B cell (primary cell): ENCODE measurements at regions not wholly inside any gene's neighbourhood (a gene's known extent, or its start where the extent isn't known, plus 50 kb on each side); places are given as distances from the start of the nearest gene placed in this dataset.

Experiments used
- ATAC-seq: fragments of 200-7000 bp; cut with Tn5 transposase; one replicate; pipeline ENCODE4 v1.10.0; 2021; ENCODE audit warnings: low read depth, mild to moderate bottlenecking, moderate number of reproducible peaks, moderate library complexity
- CTCF ChIA-PET: fragments of 350-600 bp; sonication (Branson Sonifier 250); formaldehyde crosslinking; loops from one replicate; lab custom pipeline; 2021; ENCODE audit warnings: antibody characterized with exemption, inconsistent platforms; lab: Charles Lee
- POLR2A ChIA-PET: fragments of 350-600 bp; sonication (Branson Sonifier 250); formaldehyde crosslinking; loops from one replicate; lab custom pipeline; 2021; ENCODE audit warnings: antibody characterized with exemption; lab: Charles Lee
- DNase-seq: peaks from one replicate; pipeline ENCODE4 v3.0.0; 2013
- H2AFZ ChIP-seq: 2 replicates; pipeline ENCODE4 v1.6.1; 2012; ENCODE audit warnings: mild to moderate bottlenecking, low read depth, low read length; ENCODE audit not compliant: insufficient read depth, poor library complexity, severe bottlenecking
- H3K27ac ChIP-seq, 2 donors: 1 replicate in 1 of 2; 2 replicates in 1 of 2; pipeline ENCODE4 v1.5.1; 2012 to 2013; ENCODE audit warnings: low read length in 2 of 2, mild to moderate bottlenecking in 2 of 2, moderate library complexity in 1 of 2
- H3K27me3 ChIP-seq, 4 experiments: fragments of 200-600 bp in 1 of 4; sonication (generic) in 1 of 4; replicated peaks in 1 of 4; 1 replicate in 2 of 4; 2 replicates in 2 of 4; pipeline versions ENCODE4 v1.6.1 to v1.7.0; 2013 to 2016; ENCODE audit warnings: low read length in 3 of 4, mild to moderate bottlenecking in 2 of 4, mixed read lengths in 1 of 4, moderate library complexity in 1 of 4; ENCODE audit not compliant: insufficient read depth in 4 of 4, control insufficient read depth in 3 of 4; ENCODE audit errors: control extremely low read depth in 1 of 4
- H3K36me3 ChIP-seq, 2 experiments: replicated peaks in 1 of 2; 1 replicate in 1 of 2; 2 replicates in 1 of 2; pipeline versions ENCODE4 v1.6.1 to v1.7.1; 2013; ENCODE audit warnings: low read length in 1 of 2; ENCODE audit not compliant: insufficient read depth in 2 of 2, control insufficient read depth in 1 of 2; ENCODE audit errors: control extremely low read depth in 1 of 2, extremely low read depth in 1 of 2
- H3K4me1 ChIP-seq, 2 donors: fragments of 200-600 bp in 1 of 2; sonication (generic) in 1 of 2; 1 replicate in 1 of 2; 2 replicates in 1 of 2; pipeline versions ENCODE4 v1.5.1 to v1.6.1; 2013 to 2017; ENCODE audit warnings: low read length in 2 of 2; ENCODE audit not compliant: control insufficient read depth in 2 of 2, insufficient read depth in 2 of 2
- H3K4me2 ChIP-seq: replicated peaks from 2 replicates; pipeline ENCODE3; 2012; ENCODE audit warnings: mild to moderate bottlenecking, low read depth, low read length; ENCODE audit not compliant: poor library complexity, severe bottlenecking
- H3K4me3 ChIP-seq, 5 experiments: fragments of 200-600 bp in 1 of 5; sonication (generic) in 1 of 5; 1 replicate in 3 of 5; 2 replicates in 2 of 5; pipeline versions ENCODE4 v1.5.1 to v1.7.0; 2011 to 2016; ENCODE audit warnings: low read length in 4 of 5, mild to moderate bottlenecking in 4 of 5, low read depth in 2 of 5, control low read depth in 1 of 5, moderate library complexity in 1 of 5; ENCODE audit not compliant: insufficient read depth in 1 of 5; ENCODE audit errors: control extremely low read depth in 1 of 5, extremely low read depth in 1 of 5
- H3K79me2 ChIP-seq: fragments of 200-600 bp; sonication (generic); one replicate; pipeline ENCODE4 v1.6.0; 2016; ENCODE audit warnings: low read length; ENCODE audit not compliant: control insufficient read depth, insufficient read depth
- H3K9ac ChIP-seq: fragments of 200-600 bp; sonication (generic); 2 replicates; pipeline ENCODE4 v1.6.1; 2017; ENCODE audit warnings: mild to moderate bottlenecking, low read length, moderate library complexity
- H3K9me3 ChIP-seq, 3 donors: one replicate each; pipeline versions ENCODE4 v1.6.1 to v1.7.1; 2013; ENCODE audit warnings: low read length in 2 of 3; ENCODE audit not compliant: control insufficient read depth in 2 of 3, insufficient read depth in 1 of 3; ENCODE audit errors: control extremely low read depth in 1 of 3
- H4K20me1 ChIP-seq: 2 replicates; pipeline ENCODE4 v1.6.0; 2012; ENCODE audit warnings: mild to moderate bottlenecking, low read length; ENCODE audit not compliant: insufficient read depth, control insufficient read depth, poor library complexity, severe bottlenecking
- H3K27ac Mint-ChIP-seq: one replicate; pipeline ENCODE4 v1.8.0; 2021; ENCODE audit warnings: mixed read lengths
- H3K27me3 Mint-ChIP-seq: one replicate; pipeline ENCODE4 v1.8.0; 2021; ENCODE audit warnings: mixed read lengths
- H3K4me1 Mint-ChIP-seq: one replicate; pipeline ENCODE4 v1.8.0; 2021; ENCODE audit warnings: mixed read lengths
- H3K4me3 Mint-ChIP-seq: one replicate; pipeline ENCODE4 v1.8.0; 2021; ENCODE audit warnings: mixed read lengths
- H3K9me3 Mint-ChIP-seq: one replicate; pipeline ENCODE4 v1.8.0; 2022; ENCODE audit warnings: mixed read lengths; ENCODE audit not compliant: insufficient read depth
- EZH2 ChIP-seq: IDR thresholded peaks from 2 replicates; pipeline ENCODE4 v1.6.1; 2012; ENCODE audit warnings: borderline replicate concordance, low read depth, mild to moderate bottlenecking, moderate library complexity, low read length; ENCODE audit not compliant: insufficient read depth, poor library complexity, severe bottlenecking
- WGBS: methylation state at CpG from one replicate; pipeline ENCODE4 v1.1.5; 2013; ENCODE audit warnings: missing lambda C conversion rate; ENCODE audit not compliant: insufficient coverage; 5-methylcytosine and 5-hydroxymethylcytosine counted together
- intact Hi-C: fragments of 100-400 bp; cut with micrococcal nuclease; formaldehyde crosslinking; loops from one replicate; pipeline ENCODE4 v1.10.0; 2022
- TF ChIP-seq, protein P1 (sequence below): fragments of 200-600 bp; IDR thresholded peaks from one replicate; pipeline ENCODE4 v1.8.0; 2022; ENCODE audit warnings: antibody characterized with exemption, mild to moderate bottlenecking

DNA sequence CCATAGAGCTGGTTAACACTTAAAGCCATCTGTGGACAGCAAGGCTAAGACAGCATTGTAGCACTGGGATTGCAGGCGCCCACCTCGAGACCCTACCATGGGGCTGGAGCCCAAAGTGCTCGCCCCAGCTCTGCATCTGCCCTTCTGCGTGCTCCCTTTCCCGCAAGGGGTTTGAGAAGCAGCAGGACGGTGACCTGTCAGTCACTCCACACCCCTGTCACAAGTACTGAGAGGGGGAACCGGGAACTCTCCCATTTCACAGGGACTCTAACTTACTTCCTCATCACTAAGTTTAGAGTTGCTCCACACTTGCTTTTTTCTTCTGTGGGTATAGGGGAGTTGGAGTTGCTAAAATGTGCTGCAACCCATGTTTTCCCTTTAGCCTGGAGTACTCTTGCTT lies 273.2 kb downstream of the SMARCA2 start:
- Histone ChIP-seq H4K20me1 (no peaks in the 10 kb centered on the region), H3K9me3 (peaks cover 0 to 3% (median 0%) of the 10 kb centered on the region in 3 donors), H3K4me1 (no peaks in the 10 kb centered on the region), H3K4me2 (no peak overlapping the region), H3K36me3 (no peaks in the 10 kb centered on the region), H3K27me3 (no peaks in the 10 kb centered on the region), H3K4me3 (no peak overlapping the region), H2AFZ (no peak overlapping the region), H3K9ac (no peak overlapping the region), H3K27ac (no peak overlapping the region), H3K79me2 (no peaks in the 10 kb centered on the region)
- ChIA-PET CTCF (no interaction called here), POLR2A (no interaction called here)
- Mint-ChIP-seq H3K4me3 (no peak overlapping the region), H3K4me1 (no peaks in the 10 kb centered on the region), H3K9me3 (no peaks in the 10 kb centered on the region), H3K27ac (no peak overlapping the region), H3K27me3 (peaks cover 33% of the 10 kb centered on the region)
- intact Hi-C loops: no loop called here
- DNase-seq (no peak), ATAC-seq (no peak)
- TF ChIP-seq, protein P1, sequence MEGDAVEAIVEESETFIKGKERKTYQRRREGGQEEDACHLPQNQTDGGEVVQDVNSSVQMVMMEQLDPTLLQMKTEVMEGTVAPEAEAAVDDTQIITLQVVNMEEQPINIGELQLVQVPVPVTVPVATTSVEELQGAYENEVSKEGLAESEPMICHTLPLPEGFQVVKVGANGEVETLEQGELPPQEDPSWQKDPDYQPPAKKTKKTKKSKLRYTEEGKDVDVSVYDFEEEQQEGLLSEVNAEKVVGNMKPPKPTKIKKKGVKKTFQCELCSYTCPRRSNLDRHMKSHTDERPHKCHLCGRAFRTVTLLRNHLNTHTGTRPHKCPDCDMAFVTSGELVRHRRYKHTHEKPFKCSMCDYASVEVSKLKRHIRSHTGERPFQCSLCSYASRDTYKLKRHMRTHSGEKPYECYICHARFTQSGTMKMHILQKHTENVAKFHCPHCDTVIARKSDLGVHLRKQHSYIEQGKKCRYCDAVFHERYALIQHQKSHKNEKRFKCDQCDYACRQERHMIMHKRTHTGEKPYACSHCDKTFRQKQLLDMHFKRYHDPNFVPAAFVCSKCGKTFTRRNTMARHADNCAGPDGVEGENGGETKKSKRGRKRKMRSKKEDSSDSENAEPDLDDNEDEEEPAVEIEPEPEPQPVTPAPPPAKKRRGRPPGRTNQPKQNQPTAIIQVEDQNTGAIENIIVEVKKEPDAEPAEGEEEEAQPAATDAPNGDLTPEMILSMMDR: no peak
- TF ChIP-seq EZH2: no peak
- WGBS: 90% methylated on average over 5 of the region's 7 CpGs

DNA sequence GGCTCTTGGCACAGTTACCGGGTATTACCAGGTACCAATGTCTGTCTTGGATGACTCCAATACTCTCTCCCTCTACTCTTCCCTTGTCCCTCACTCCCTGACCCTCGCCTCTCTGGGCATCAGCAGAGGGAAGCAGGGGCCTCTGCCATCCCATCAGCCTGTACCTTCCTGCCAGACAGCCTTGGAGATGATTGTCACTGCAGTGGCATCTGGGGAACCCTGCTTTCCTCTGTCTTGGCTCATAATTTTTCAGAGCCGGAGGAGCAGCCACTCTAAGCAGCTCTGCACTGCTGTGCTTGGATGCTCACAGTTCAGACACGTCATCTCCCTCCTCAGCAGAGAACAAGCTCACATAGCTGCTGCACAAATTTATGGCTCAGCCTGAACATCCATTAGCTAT lies 274.1 kb downstream of the SMARCA2 start:
- Histone ChIP-seq H3K27ac (no peak overlapping the region), H2AFZ (no peak overlapping the region), H3K4me1 (no peaks in the 10 kb centered on the region), H3K79me2 (no peaks in the 10 kb centered on the region), H3K9ac (no peak overlapping the region), H3K36me3 (no peaks in the 10 kb centered on the region), H3K4me3 (no peak overlapping the region), H4K20me1 (no peaks in the 10 kb centered on the region), H3K9me3 (peaks cover 0 to 3% (median 0%) of the 10 kb centered on the region in 3 donors), H3K27me3 (no peaks in the 10 kb centered on the region), H3K4me2 (no peak overlapping the region)
- DNase-seq (no peak), ATAC-seq (no peak)
- Mint-ChIP-seq H3K27ac (no peak overlapping the region), H3K4me1 (no peaks in the 10 kb centered on the region), H3K4me3 (no peak overlapping the region), H3K9me3 (no peaks in the 10 kb centered on the region), H3K27me3 (peaks cover 34% of the 10 kb centered on the region)
- CTCF ChIA-PET: no interaction called here
- TF ChIP-seq, protein P1: no peak
- TF ChIP-seq EZH2: no peak
- 86% methylated on average over 2 of the region's 4 CpGs for WGBS
- POLR2A ChIA-PET: no interaction called here
- intact Hi-C loops: no loop called here
